ENCODE measurements at regions not wholly inside any gene's neighbourhood (a gene's known extent, or its start where the extent isn't known, plus 50 kb on each side); places are given as distances from the start of the nearest gene placed in this dataset.

DNA sequence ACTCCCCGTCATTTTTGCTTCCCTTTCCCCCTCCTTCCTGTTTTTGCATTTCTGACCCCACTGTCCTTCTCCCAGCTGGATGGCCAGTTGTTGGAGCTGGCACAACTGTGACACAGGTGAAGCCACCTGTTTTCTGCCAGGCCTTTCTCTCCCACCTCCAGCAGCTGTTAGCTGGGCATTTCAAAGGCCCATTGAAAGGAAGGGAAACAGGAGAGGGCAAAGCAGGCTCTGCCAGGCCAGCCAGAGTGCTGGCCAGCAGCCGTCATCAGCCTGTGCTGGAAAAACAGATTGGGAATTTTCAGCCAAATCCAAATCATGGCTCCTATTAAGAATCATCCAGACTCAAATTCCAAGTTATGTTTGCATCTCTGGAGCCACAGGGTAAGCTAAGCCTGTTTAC lies 155.2 kb upstream of the C2CD4B start:
- TF ChIP-seq POLR2A (IDR thresholded peaks at IDR 0.05) (no peak), POLR2AphosphoS5 (IDR thresholded peaks at IDR 0.05) (no peak)
- TF ChIP-seq, protein P1, sequence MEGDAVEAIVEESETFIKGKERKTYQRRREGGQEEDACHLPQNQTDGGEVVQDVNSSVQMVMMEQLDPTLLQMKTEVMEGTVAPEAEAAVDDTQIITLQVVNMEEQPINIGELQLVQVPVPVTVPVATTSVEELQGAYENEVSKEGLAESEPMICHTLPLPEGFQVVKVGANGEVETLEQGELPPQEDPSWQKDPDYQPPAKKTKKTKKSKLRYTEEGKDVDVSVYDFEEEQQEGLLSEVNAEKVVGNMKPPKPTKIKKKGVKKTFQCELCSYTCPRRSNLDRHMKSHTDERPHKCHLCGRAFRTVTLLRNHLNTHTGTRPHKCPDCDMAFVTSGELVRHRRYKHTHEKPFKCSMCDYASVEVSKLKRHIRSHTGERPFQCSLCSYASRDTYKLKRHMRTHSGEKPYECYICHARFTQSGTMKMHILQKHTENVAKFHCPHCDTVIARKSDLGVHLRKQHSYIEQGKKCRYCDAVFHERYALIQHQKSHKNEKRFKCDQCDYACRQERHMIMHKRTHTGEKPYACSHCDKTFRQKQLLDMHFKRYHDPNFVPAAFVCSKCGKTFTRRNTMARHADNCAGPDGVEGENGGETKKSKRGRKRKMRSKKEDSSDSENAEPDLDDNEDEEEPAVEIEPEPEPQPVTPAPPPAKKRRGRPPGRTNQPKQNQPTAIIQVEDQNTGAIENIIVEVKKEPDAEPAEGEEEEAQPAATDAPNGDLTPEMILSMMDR (IDR thresholded peaks at IDR 0.05 in 8 of 11, conservative IDR thresholded peaks at IDR 0.05 in 3 of 11) = no peak
